Progenitor cell of endocrine pancreas (in vitro differentiated cells): ENCODE measurements at regions not wholly inside any gene's neighbourhood (a gene's known extent, or its start where the extent isn't known, plus 50 kb on each side); places are given as distances from the start of the nearest gene placed in this dataset.
"Not testable (repeated sequence)": the region's sequence is repeated elsewhere in the genome, so short reads cannot be mapped to it uniquely, and the experiment has no call there.

Experiments
- DNase-seq: peaks from one replicate; pipeline ENCODE4 v3.0.0; 2021; ENCODE audit warnings: low spot score; ENCODE audit not compliant: unreplicated experiment
- H3K27ac Mint-ChIP-seq: 2 replicates; pipeline ENCODE4 v1.8.0; 2021; ENCODE audit warnings: mild to moderate bottlenecking, moderate library complexity, mixed read lengths
- H3K27me3 Mint-ChIP-seq: 2 replicates; pipeline ENCODE4 v1.8.0; 2021; ENCODE audit warnings: mixed read lengths
- H3K36me3 Mint-ChIP-seq: 2 replicates; pipeline ENCODE4 v1.8.0; 2022; ENCODE audit warnings: mixed read lengths; ENCODE audit not compliant: insufficient read depth
- H3K4me1 Mint-ChIP-seq: 2 replicates; pipeline ENCODE4 v1.8.0; 2021; ENCODE audit warnings: low read depth, mixed read lengths
- H3K4me3 Mint-ChIP-seq: 2 replicates; pipeline ENCODE4 v1.8.0; 2021; ENCODE audit warnings: low read depth, mild to moderate bottlenecking, moderate library complexity, mixed read lengths
- H3K9me3 Mint-ChIP-seq: 2 replicates; pipeline ENCODE4 v1.8.0; 2021; ENCODE audit warnings: low read depth, mixed read lengths
- TF ChIP-seq, protein P1 (sequence below): fragments of 200-600 bp; sonication (generic); IDR thresholded peaks from one replicate; pipeline ENCODE4 v1.5.0; 2021; ENCODE audit warnings: antibody characterized with exemption, mild to moderate bottlenecking; ENCODE audit not compliant: unreplicated experiment

DNA sequence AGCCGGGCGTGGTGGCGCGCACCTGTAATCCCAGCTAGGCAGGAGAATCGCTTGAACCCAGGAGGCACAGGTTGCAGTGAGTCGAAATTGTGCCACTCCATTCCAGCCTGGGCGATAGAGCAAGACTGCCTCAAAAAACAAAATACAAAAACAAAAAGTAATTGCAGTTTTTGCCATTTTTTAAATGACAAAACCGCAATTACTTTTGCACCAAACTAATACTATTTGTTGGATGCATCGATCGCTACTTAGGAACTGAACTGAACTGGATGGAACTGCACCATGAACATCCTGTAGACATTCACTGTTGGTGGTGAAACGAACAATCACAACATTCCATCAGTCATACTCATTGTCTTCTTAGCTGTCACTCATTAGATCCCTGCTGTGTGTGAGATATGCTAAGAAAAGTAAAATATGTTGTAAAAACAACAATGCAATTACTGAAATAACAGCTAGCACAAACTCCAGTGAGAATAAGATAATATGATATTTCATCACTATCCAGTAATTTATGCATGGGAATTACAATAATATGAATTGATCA, 341.2 kb downstream of the ACTR3B start:
- H3K36me3 Mint-ChIP-seq: no peaks in the 10 kb centered on the region
- H3K27ac Mint-ChIP-seq: no peak overlapping the region
- no peak overlapping the region for H3K4me3 Mint-ChIP-seq
- H3K9me3 Mint-ChIP-seq: no peaks in the 10 kb centered on the region
- H3K27me3 Mint-ChIP-seq: no peaks in the 10 kb centered on the region
- no peak for DNase-seq
- no peaks in the 10 kb centered on the region for H3K4me1 Mint-ChIP-seq
- TF ChIP-seq, protein P1, sequence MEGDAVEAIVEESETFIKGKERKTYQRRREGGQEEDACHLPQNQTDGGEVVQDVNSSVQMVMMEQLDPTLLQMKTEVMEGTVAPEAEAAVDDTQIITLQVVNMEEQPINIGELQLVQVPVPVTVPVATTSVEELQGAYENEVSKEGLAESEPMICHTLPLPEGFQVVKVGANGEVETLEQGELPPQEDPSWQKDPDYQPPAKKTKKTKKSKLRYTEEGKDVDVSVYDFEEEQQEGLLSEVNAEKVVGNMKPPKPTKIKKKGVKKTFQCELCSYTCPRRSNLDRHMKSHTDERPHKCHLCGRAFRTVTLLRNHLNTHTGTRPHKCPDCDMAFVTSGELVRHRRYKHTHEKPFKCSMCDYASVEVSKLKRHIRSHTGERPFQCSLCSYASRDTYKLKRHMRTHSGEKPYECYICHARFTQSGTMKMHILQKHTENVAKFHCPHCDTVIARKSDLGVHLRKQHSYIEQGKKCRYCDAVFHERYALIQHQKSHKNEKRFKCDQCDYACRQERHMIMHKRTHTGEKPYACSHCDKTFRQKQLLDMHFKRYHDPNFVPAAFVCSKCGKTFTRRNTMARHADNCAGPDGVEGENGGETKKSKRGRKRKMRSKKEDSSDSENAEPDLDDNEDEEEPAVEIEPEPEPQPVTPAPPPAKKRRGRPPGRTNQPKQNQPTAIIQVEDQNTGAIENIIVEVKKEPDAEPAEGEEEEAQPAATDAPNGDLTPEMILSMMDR: no peak

DNA sequence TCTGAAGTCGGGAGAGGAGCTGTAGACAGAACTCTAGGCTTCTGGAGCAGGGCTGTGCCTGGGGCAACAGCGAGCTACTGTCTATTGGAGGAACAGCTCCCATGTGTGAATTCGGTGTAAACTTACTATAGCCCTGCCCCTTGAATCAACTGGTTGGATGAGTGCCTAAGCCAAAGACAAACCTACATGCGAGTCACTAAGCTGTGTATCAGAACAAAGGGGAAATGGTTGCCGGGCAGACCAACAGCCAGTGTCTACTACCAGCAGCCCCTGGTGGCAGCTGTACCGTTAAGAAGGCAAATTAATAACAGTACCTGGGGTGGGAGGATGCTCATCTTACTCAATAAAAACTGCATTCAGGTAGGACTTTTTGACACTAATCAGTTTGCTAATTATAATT, 343.6 kb downstream of the ACTR3B start:
- Mint-ChIP-seq H3K36me3 (no peaks in the 10 kb centered on the region), H3K27me3 (no peaks in the 10 kb centered on the region), H3K9me3 (no peaks in the 10 kb centered on the region), H3K27ac (no peak overlapping the region), H3K4me1 (no peaks in the 10 kb centered on the region), H3K4me3 (no peak overlapping the region)
- no peak for DNase-seq
- TF ChIP-seq, protein P1: no peak

DNA sequence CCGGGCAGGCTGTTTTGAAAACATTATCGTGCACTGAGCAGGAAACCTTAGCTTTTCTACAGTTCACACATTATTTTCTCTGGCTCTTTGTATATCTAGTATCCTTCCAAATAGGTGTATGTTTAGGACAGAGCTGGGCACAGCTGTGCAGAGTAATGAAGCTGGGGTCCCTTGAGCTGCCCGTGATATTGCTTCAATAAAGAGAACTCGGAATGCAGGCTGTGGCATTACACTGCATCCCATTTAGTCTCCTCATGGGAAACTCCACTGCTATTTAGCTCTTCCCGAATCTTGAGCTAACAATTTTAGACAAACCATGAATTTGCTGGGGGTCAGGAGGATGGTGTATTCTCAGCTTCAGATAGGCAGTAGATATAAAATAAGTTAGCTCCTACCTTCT, 348.3 kb downstream of the ACTR3B start:
- no peaks in the 10 kb centered on the region for H3K27me3 Mint-ChIP-seq
- no peaks in the 10 kb centered on the region for H3K9me3 Mint-ChIP-seq
- no peak overlapping the region for H3K27ac Mint-ChIP-seq
- no peaks in the 10 kb centered on the region for H3K4me1 Mint-ChIP-seq
- TF ChIP-seq, protein P1: no peak
- no peak overlapping the region for H3K4me3 Mint-ChIP-seq
- H3K36me3 Mint-ChIP-seq: no peaks in the 10 kb centered on the region
- DNase-seq: no peak

DNA sequence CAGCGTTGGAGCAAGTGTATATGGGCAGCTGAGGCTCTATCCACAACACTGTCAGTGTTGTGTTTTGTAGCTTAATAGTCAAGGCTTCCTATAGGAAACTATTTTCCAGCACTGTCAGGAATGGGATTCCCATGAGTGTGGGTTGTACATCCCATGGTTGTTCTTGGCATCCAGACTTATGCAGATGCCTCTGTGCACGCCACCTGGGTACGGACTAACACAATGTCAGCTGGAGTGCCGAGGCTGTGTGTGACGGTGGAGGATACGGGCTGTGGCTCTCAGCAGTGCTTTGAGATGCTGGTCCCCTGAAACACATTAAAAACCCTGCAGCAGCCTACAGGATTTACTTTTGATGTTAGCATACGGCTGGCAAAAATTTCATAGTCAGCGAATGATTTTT, 350.0 kb downstream of the ACTR3B start:
- H3K27me3 Mint-ChIP-seq: no peaks in the 10 kb centered on the region
- no peak for DNase-seq
- H3K4me1 Mint-ChIP-seq: no peaks in the 10 kb centered on the region
- no peak overlapping the region for H3K4me3 Mint-ChIP-seq
- H3K9me3 Mint-ChIP-seq: peaks cover 2% of the 10 kb centered on the region
- H3K36me3 Mint-ChIP-seq: no peaks in the 10 kb centered on the region
- H3K27ac Mint-ChIP-seq: no peak overlapping the region
- TF ChIP-seq, protein P1: no peak

DNA sequence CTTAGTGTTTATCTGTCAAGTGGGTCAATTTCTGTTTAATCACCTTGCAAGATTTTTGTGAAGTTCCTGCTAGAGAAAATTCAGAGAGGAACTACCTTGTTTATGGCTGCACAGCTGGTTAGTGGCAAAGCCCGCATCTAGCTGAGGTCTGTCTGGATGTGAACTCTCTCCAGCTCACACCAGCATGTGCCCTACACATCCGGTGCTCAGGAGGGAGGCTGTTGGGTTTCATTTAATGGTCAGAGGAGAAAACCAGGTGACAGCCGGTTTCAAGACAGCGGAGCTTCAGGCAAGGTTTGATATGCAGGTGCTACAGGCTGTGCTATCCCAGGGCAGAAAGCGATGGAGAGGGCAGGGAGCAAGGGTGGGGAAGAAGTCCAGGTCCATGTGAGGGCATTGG, 351.1 kb downstream of the ACTR3B start:
- no peak overlapping the region for H3K27ac Mint-ChIP-seq
- DNase-seq: no peak
- H3K9me3 Mint-ChIP-seq: peaks cover 5% of the 10 kb centered on the region
- H3K4me1 Mint-ChIP-seq: no peaks in the 10 kb centered on the region
- TF ChIP-seq, protein P1: no peak
- H3K36me3 Mint-ChIP-seq: no peaks in the 10 kb centered on the region
- no peak overlapping the region for H3K4me3 Mint-ChIP-seq
- H3K27me3 Mint-ChIP-seq: no peaks in the 10 kb centered on the region

DNA sequence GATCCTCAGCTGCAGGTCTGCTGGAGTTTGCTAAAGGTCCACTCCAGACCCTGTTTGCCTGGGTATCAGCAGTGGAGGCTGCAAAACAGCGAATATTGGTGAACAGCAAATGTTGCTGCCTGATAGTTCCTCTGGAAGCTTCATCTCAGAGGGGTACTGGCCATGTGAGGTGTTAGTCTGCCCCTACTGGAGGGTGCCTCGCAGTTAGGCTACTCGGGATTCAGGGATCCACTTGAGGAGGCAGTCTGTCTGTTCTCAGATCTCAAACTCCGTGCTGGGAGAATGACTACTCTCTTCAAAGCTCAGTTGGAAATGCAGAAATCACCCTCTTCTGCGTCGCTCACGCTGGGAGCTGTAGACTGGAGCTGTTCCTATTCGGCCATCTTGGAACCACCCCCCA, 362.7 kb downstream of the ACTR3B start:
- H3K27me3 Mint-ChIP-seq, H3K4me3 Mint-ChIP-seq, H3K9me3 Mint-ChIP-seq, H3K36me3 Mint-ChIP-seq, DNase-seq, H3K4me1 Mint-ChIP-seq, H3K27ac Mint-ChIP-seq: not testable (repeated sequence)
